ENCODE measurements at regions not wholly inside any gene's neighbourhood (a gene's known extent, or its start where the extent isn't known, plus 50 kb on each side); places are given as distances from the start of the nearest gene placed in this dataset.

DNA sequence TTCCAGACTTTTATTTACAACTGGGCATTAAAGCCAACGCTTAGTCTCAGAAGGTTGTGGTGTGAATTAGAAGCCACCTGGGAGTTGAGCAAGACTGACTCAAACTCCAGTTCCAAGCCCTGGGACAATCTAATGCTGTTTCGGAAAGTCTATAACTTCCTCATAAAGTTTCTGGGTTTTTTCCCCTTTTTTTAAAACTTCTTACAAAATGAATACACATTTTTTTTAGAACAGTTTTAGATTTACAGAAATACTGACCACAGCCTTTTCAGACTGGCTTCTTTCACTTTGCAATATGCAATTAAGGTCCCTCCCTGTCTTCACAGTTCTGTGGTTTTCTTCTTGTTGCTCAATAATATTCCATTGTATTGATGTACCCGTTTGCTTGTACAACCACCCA, 115.9 kb upstream of the TWIST2 start:
- Histone ChIP-seq H3K4me3 (ENCODE audit: low read length) (no peak overlapping the region), H2AFZ (ENCODE audit: low read depth, low read length) (no peak overlapping the region), H4K20me1 (ENCODE audit: insufficient read depth, low read length) (no peaks in the 10 kb centered on the region), H3K9ac (ENCODE audit: low read length) (no peak overlapping the region), H3K9me3 (ENCODE audit: insufficient read depth, low read length) (no peaks in the 10 kb centered on the region), H3K27me3 (ENCODE audit: low read depth, low read length) (no peaks in the 10 kb centered on the region), H3K4me2 (ENCODE audit: low read length) (no peak overlapping the region), H3K27ac (ENCODE audit: low read length) (no peak overlapping the region), H3K79me2 (ENCODE audit: low read length) (no peaks in the 10 kb centered on the region), H3K4me1 (ENCODE audit: low read length) (no peaks in the 10 kb centered on the region), H3K36me3 (replicated peaks; ENCODE audit: low read depth, low read length) (no peaks in the 10 kb centered on the region)
- no peak for TF ChIP-seq EZH2phosphoT487 (IDR thresholded peaks at IDR 0.05; ENCODE audit: low read depth)
- TF ChIP-seq, protein P1, sequence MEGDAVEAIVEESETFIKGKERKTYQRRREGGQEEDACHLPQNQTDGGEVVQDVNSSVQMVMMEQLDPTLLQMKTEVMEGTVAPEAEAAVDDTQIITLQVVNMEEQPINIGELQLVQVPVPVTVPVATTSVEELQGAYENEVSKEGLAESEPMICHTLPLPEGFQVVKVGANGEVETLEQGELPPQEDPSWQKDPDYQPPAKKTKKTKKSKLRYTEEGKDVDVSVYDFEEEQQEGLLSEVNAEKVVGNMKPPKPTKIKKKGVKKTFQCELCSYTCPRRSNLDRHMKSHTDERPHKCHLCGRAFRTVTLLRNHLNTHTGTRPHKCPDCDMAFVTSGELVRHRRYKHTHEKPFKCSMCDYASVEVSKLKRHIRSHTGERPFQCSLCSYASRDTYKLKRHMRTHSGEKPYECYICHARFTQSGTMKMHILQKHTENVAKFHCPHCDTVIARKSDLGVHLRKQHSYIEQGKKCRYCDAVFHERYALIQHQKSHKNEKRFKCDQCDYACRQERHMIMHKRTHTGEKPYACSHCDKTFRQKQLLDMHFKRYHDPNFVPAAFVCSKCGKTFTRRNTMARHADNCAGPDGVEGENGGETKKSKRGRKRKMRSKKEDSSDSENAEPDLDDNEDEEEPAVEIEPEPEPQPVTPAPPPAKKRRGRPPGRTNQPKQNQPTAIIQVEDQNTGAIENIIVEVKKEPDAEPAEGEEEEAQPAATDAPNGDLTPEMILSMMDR (IDR thresholded peaks at IDR 0.05; ENCODE audit: low read depth, low read length), result no peak

DNA sequence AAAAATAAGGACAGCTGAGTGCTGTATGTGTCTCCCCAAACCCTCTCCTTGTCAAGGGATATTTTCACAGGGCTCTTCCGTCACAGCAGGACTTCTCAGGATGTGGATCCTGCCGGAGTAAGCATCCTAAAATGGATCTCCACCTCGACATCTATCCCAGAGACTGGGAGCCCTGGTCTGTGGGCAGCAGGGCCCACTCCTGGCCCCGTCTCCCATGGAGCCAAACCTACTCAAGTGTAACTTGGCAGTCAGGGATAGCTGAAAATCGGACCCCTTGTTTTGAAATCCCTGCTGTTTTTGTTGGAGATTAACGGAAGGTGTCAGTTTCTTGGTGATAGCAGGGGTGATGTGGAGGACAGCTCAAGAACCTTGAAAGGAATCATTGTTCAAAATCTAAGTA, 109.0 kb upstream of the TWIST2 start:
- no peak for TF ChIP-seq EZH2phosphoT487 (IDR thresholded peaks at IDR 0.05; ENCODE audit: low read depth)
- TF ChIP-seq, protein P1 (IDR thresholded peaks at IDR 0.05; ENCODE audit: low read depth, low read length), result no peak
- Histone ChIP-seq H3K9me3 (ENCODE audit: insufficient read depth, low read length) (no peaks in the 10 kb centered on the region), H3K36me3 (replicated peaks; ENCODE audit: low read depth, low read length) (no peaks in the 10 kb centered on the region), H3K9ac (ENCODE audit: low read length) (no peak overlapping the region), H3K4me3 (ENCODE audit: low read length) (no peak overlapping the region), H3K27ac (ENCODE audit: low read length) (no peak overlapping the region), H3K27me3 (ENCODE audit: low read depth, low read length) (no peaks in the 10 kb centered on the region), H3K4me1 (ENCODE audit: low read length) (no peaks in the 10 kb centered on the region), H3K4me2 (ENCODE audit: low read length) (no peak overlapping the region), H3K79me2 (ENCODE audit: low read length) (no peaks in the 10 kb centered on the region), H2AFZ (ENCODE audit: low read depth, low read length) (no peak overlapping the region), H4K20me1 (ENCODE audit: insufficient read depth, low read length) (no peaks in the 10 kb centered on the region)

DNA sequence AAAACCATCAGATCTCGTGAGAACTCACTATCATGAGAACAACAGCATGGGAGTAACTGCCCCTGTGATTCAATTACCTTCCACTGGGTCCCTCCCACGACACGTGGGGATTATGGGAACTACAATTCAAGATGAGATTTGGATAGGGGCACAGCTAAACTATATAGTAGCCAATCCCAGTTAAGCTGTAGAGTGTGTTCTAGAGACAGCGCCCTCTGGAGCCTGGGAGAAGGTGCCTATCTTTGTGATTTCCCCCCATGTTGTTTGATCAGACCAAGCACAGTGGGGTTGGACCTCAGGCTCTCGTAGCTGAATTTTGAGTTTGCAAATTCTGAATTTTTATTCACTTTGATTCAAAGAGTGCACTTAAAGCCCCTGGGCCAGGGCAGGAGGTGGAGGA, 108.2 kb upstream of the TWIST2 start:
- Histone ChIP-seq H3K36me3 (replicated peaks; ENCODE audit: low read depth, low read length) (no peaks in the 10 kb centered on the region), H3K4me3 (ENCODE audit: low read length) (no peak overlapping the region), H3K27ac (ENCODE audit: low read length) (no peak overlapping the region), H4K20me1 (ENCODE audit: insufficient read depth, low read length) (no peaks in the 10 kb centered on the region), H3K9ac (ENCODE audit: low read length) (no peak overlapping the region), H3K9me3 (ENCODE audit: insufficient read depth, low read length) (no peaks in the 10 kb centered on the region), H2AFZ (ENCODE audit: low read depth, low read length) (no peak overlapping the region), H3K4me2 (ENCODE audit: low read length) (no peak overlapping the region), H3K79me2 (ENCODE audit: low read length) (no peaks in the 10 kb centered on the region), H3K4me1 (ENCODE audit: low read length) (no peaks in the 10 kb centered on the region), H3K27me3 (ENCODE audit: low read depth, low read length) (no peaks in the 10 kb centered on the region)
- no peak for TF ChIP-seq EZH2phosphoT487 (IDR thresholded peaks at IDR 0.05; ENCODE audit: low read depth)
- TF ChIP-seq, protein P1 (IDR thresholded peaks at IDR 0.05; ENCODE audit: low read depth, low read length), result no peak

DNA sequence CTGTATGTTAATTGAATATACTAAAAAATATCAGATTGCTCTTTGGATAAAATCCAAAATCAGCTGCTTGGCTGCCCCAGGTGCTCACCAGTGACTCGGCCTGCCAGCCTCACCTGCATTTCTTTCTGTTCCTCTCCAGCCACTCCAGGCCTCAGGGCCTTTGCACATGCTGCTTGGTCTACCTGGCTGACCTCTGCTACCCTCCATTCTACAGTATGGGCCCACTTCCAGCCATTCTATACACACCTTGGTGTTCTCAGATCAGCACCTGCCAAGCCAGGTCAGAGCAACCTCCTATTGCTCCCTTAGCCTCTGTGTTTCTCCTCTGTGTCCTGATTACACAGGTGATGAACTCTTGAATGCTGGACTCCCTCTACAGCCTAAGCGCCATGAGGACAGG, 106.6 kb upstream of the TWIST2 start:
- Histone ChIP-seq H3K4me1 (ENCODE audit: low read length) (no peaks in the 10 kb centered on the region), H3K27me3 (ENCODE audit: low read depth, low read length) (no peaks in the 10 kb centered on the region), H3K4me2 (ENCODE audit: low read length) (no peak overlapping the region), H3K9ac (ENCODE audit: low read length) (no peak overlapping the region), H3K9me3 (ENCODE audit: insufficient read depth, low read length) (no peaks in the 10 kb centered on the region), H3K4me3 (ENCODE audit: low read length) (no peak overlapping the region), H4K20me1 (ENCODE audit: insufficient read depth, low read length) (no peaks in the 10 kb centered on the region), H3K79me2 (ENCODE audit: low read length) (no peaks in the 10 kb centered on the region), H3K27ac (ENCODE audit: low read length) (no peak overlapping the region), H2AFZ (ENCODE audit: low read depth, low read length) (no peak overlapping the region), H3K36me3 (replicated peaks; ENCODE audit: low read depth, low read length) (no peaks in the 10 kb centered on the region)
- TF ChIP-seq, protein P1 (IDR thresholded peaks at IDR 0.05; ENCODE audit: low read depth, low read length), result no peak
- TF ChIP-seq EZH2phosphoT487 (IDR thresholded peaks at IDR 0.05; ENCODE audit: low read depth), result no peak
